ENCODE measurements at regions not wholly inside any gene's neighbourhood (a gene's known extent, or its start where the extent isn't known, plus 50 kb on each side); places are given as distances from the start of the nearest gene placed in this dataset.

DNA sequence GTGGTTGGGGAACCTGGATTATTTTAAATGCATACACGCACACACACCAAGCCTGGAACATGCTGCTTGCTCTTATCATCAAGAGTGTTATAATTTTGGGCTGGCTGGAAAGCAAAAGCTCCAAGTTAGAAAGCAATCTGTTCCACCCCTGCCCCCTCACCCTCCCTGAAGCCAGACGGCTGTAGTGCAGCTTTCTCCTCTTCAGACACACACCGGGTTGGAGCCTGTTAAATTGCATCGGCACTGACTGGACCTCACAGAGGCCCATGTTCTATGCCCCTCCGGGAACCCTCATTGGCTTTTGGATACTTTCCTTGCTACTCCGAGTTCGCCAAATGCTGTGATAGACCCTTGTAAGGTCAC lies 90.6 kb upstream of the KCNJ15 start:
- in situ Hi-C loops (cut with HindIII; ENCODE audit: low pct_unique_long_range_greater_than_20kb, low sequenced_read_pairs) = no loop called here

GRCh38 chr21:38167345-38167744 lies 89.4 kb upstream of the KCNJ15 start:
- Histone ChIP-seq H3K27ac (ENCODE audit: low read length) (no peak overlapping the region), H3K9me3 (ENCODE audit: control insufficient read depth, insufficient read depth, low read depth, low read length) (no peaks in the 10 kb centered on the region), H3K4me1 (ENCODE audit: control insufficient read depth, insufficient read depth, low read length) (no peaks in the 10 kb centered on the region), H3K4me3 (ENCODE audit: low read depth in 2 of 2, low read length in 2 of 2) (no peak overlapping the region), H3K27me3 (ENCODE audit: control insufficient read depth, insufficient read depth, low read length) (no peaks in the 10 kb centered on the region), H3K36me3 (ENCODE audit: control insufficient read depth, insufficient read depth, low read length) (no peaks in the 10 kb centered on the region)
- CTCF ChIA-PET = no interaction called here
- in situ Hi-C loops (cut with HindIII; ENCODE audit: low pct_unique_long_range_greater_than_20kb, low sequenced_read_pairs) = no loop called here
- no TSS peak for BruUV-seq (replicated peaks)
- POLR2A ChIA-PET = no interaction called here
- intact Hi-C loops (cut with micrococcal nuclease; ENCODE audit: unreplicated experiment) = no loop called here
- DNase-seq (ENCODE audit: low read depth, low spot score) (no peak), ATAC-seq (no peak)
- TF ChIP-seq CTCF (IDR thresholded peaks at IDR 0.05) (no peak), SIN3A (IDR thresholded peaks at IDR 0.05; ENCODE audit: borderline replicate concordance, insufficient read depth, low read depth, low read length) (no peak), POLR2AphosphoS5 (IDR thresholded peaks at IDR 0.05; ENCODE audit: low read depth, low read length) (no peak), TCF7L2 (IDR thresholded peaks at IDR 0.05; ENCODE audit: low read depth, low read length) (no peak), REST (IDR thresholded peaks at IDR 0.05; ENCODE audit: insufficient read depth in 1 of 2, low read depth in 2 of 2, low read length in 1 of 2) (no peak)

More for the DNA sequence above, 90.6 kb upstream of the KCNJ15 start:
- H3K4me1 ChIP-seq (ENCODE audit: control insufficient read depth, insufficient read depth, low read length) = no peaks in the 10 kb centered on the region
- no TSS peak for BruUV-seq (replicated peaks)
- H3K36me3 ChIP-seq (ENCODE audit: control insufficient read depth, insufficient read depth, low read length) = no peaks in the 10 kb centered on the region
- CTCF ChIA-PET = no interaction called here
- H3K9me3 ChIP-seq (ENCODE audit: control insufficient read depth, insufficient read depth, low read depth, low read length) = no peaks in the 10 kb centered on the region
- TF ChIP-seq SIN3A (IDR thresholded peaks at IDR 0.05; ENCODE audit: borderline replicate concordance, insufficient read depth, low read depth, low read length) = no peak
- no peak for TF ChIP-seq REST (IDR thresholded peaks at IDR 0.05; ENCODE audit: insufficient read depth in 1 of 2, low read depth in 2 of 2, low read length in 1 of 2)
- TF ChIP-seq TCF7L2 (IDR thresholded peaks at IDR 0.05; ENCODE audit: low read depth, low read length) = no peak
- no peak for TF ChIP-seq CTCF (IDR thresholded peaks at IDR 0.05)
- TF ChIP-seq POLR2AphosphoS5 (IDR thresholded peaks at IDR 0.05; ENCODE audit: low read depth, low read length) = no peak
- no peak overlapping the region for H3K27ac ChIP-seq (ENCODE audit: low read length)
- intact Hi-C loops (cut with micrococcal nuclease; ENCODE audit: unreplicated experiment) = no loop called here
- no peak for ATAC-seq
- DNase-seq (ENCODE audit: low read depth, low spot score) = no peak
- H3K27me3 ChIP-seq (ENCODE audit: control insufficient read depth, insufficient read depth, low read length) = no peaks in the 10 kb centered on the region
- POLR2A ChIA-PET = no interaction called here
- H3K4me3 ChIP-seq (ENCODE audit: low read depth in 2 of 2, low read length in 2 of 2) = no peak overlapping the region
